Keratinocyte (primary cell): ENCODE measurements at regions not wholly inside any gene's neighbourhood (a gene's known extent, or its start where the extent isn't known, plus 50 kb on each side); places are given as distances from the start of the nearest gene placed in this dataset.

Source experiments
- DNase-seq: peaks from one replicate; pipeline ENCODE4 v3.0.0-alpha.2; 2011; ENCODE audit warnings: low read depth, missing footprints, low spot score
- FAIRE-seq: peaks from 2 replicates; lab custom pipeline; 2011; peaks lifted over from hg19 to GRCh38; lab: Jason Lieb, UNC
- H2AFZ ChIP-seq: 2 replicates; pipeline ENCODE4 v1.6.0; 2012; ENCODE audit warnings: low read length, control low read depth, inconsistent platforms; ENCODE audit not compliant: control insufficient read depth
- H3K27ac ChIP-seq: 2 replicates; pipeline ENCODE4 v1.5.1; 2011; ENCODE audit warnings: low read length; ENCODE audit not compliant: control insufficient read depth, insufficient read depth
- H3K27me3 ChIP-seq: 3 replicates; pipeline ENCODE4 v1.6.0; 2011; ENCODE audit warnings: low read length; ENCODE audit not compliant: control insufficient read depth, insufficient read depth; ENCODE audit errors: extremely low read depth
- H3K36me3 ChIP-seq, 2 experiments: 2 replicates in 1 of 2; 3 replicates in 1 of 2; pipeline ENCODE4 v1.5.1; 2011; ENCODE audit warnings: low read length in 2 of 2, mild to moderate bottlenecking in 1 of 2; ENCODE audit not compliant: control insufficient read depth in 2 of 2, insufficient read depth in 2 of 2; ENCODE audit errors: extremely low read depth in 1 of 2
- H3K4me1 ChIP-seq: 3 replicates; pipeline ENCODE4 v1.5.1; 2011; ENCODE audit warnings: low read length; ENCODE audit not compliant: control insufficient read depth, insufficient read depth; ENCODE audit errors: extremely low read depth
- H3K4me2 ChIP-seq: 3 replicates; pipeline ENCODE4 v1.6.0; 2011; ENCODE audit warnings: low read depth, low read length; ENCODE audit not compliant: control insufficient read depth, insufficient read depth; ENCODE audit errors: extremely low read depth
- H3K4me3 ChIP-seq, 3 experiments: fragments of 200-600 bp in 1 of 3; sonication (generic) in 1 of 3; 2 replicates in 2 of 3; 3 replicates in 1 of 3; pipeline ENCODE4 v1.5.1; 2011 to 2016; ENCODE audit warnings: low read length in 3 of 3, mild to moderate bottlenecking in 3 of 3, control low read depth in 2 of 3, inconsistent platforms in 1 of 3, low read depth in 1 of 3, mixed read lengths in 1 of 3, mixed run types in 1 of 3, moderate library complexity in 1 of 3; ENCODE audit not compliant: control insufficient read depth in 2 of 3, insufficient read depth in 2 of 3; ENCODE audit errors: extremely low read depth in 1 of 3
- H3K79me2 ChIP-seq: 2 replicates; pipeline ENCODE4 v1.6.0; 2012; ENCODE audit warnings: low read length; ENCODE audit not compliant: control insufficient read depth, insufficient read depth
- H3K9ac ChIP-seq: 3 replicates; pipeline ENCODE4 v1.6.0; 2011; ENCODE audit warnings: low read length; ENCODE audit not compliant: control insufficient read depth, insufficient read depth; ENCODE audit errors: extremely low read depth
- H3K9me1 ChIP-seq: 3 replicates; pipeline ENCODE4 v1.6.0; 2011; ENCODE audit warnings: low read length; ENCODE audit not compliant: control insufficient read depth, insufficient read depth; ENCODE audit errors: extremely low read depth
- H3K9me3 ChIP-seq: 2 replicates; pipeline ENCODE4 v1.5.1; 2012; ENCODE audit warnings: low read depth, low read length; ENCODE audit not compliant: control insufficient read depth
- H4K20me1 ChIP-seq: 3 replicates; pipeline ENCODE4 v1.6.0; 2011; ENCODE audit warnings: low read length; ENCODE audit not compliant: control insufficient read depth, insufficient read depth; ENCODE audit errors: extremely low read depth
- CTCF ChIP-seq, 3 experiments: IDR thresholded peaks in 1 of 3; conservative IDR thresholded peaks in 1 of 3; optimal IDR thresholded peaks in 1 of 3; 2 replicates in 2 of 3; 3 replicates in 1 of 3; pipeline versions ENCODE3 to v1.5.1; 2011; ENCODE audit warnings: low read length in 3 of 3, mild to moderate bottlenecking in 3 of 3, moderate library complexity in 2 of 3, control low read depth in 1 of 3, inconsistent platforms in 1 of 3; ENCODE audit not compliant: insufficient read depth in 2 of 3; ENCODE audit errors: extremely low read depth in 1 of 3
- EZH2 ChIP-seq: IDR thresholded peaks from one replicate; pipeline ENCODE4 v1.6.1; 2012; ENCODE audit warnings: inconsistent platforms, mild to moderate bottlenecking, low read length, moderate library complexity
- dilution Hi-C: fragments of 300-500 bp; cut with MboI; formaldehyde crosslinking; loops from one replicate; pipeline ENCODE4 v1.7.0; 2020; ENCODE audit warnings: low sequenced_read_pairs; ENCODE audit not compliant: extremely low pct_ligation_motif_present

- Histone ChIP-seq H3K36me3 (no peaks in the 10 kb centered on the region), H3K9me3 (no peaks in the 10 kb centered on the region), H3K79me2 (no peaks in the 10 kb centered on the region), H3K27ac (no peak overlapping the region), H3K9me1 (no peaks in the 10 kb centered on the region), H3K27me3 (no peaks in the 10 kb centered on the region), H4K20me1 (no peaks in the 10 kb centered on the region), H3K4me3 (no peak overlapping the region), H3K4me2 (no peak overlapping the region), H3K9ac (no peak overlapping the region), H2AFZ (no peak overlapping the region), H3K4me1 (no peaks in the 10 kb centered on the region)
- dilution Hi-C loops = no loop called here
- FAIRE-seq = no peak
- TF ChIP-seq EZH2 = no peak
- TF ChIP-seq CTCF (optimal IDR thresholded peaks at IDR 0.05 in 1 of 3, IDR thresholded peaks at IDR 0.05 in 1 of 3, conservative IDR thresholded peaks at IDR 0.05 in 1 of 3; ENCODE audit: extremely low read depth in 1 of 3, insufficient read depth in 2 of 3, low read length in 3 of 3) = no peak
- no peak for DNase-seq
Measured at GRCh38 chr10:80760914-80761371, 223.2 kb downstream of the SH2D4B start.

GRCh38 chr10:80767963-80768362 is 230.3 kb downstream of the SH2D4B start:
- TF ChIP-seq EZH2 (no peak), CTCF (optimal IDR thresholded peaks at IDR 0.05 in 1 of 3, IDR thresholded peaks at IDR 0.05 in 1 of 3, conservative IDR thresholded peaks at IDR 0.05 in 1 of 3; ENCODE audit: extremely low read depth in 1 of 3, insufficient read depth in 2 of 3, low read length in 3 of 3) (no peak)
- dilution Hi-C loops = no loop called here

More at GRCh38 chr10:80767963-80768362, 230.3 kb downstream of the SH2D4B start:
- no peaks in the 10 kb centered on the region for H3K9me1 ChIP-seq
- no peak overlapping the region for H3K4me2 ChIP-seq
- H3K27me3 ChIP-seq = no peaks in the 10 kb centered on the region
- no peaks in the 10 kb centered on the region for H4K20me1 ChIP-seq
- no peak overlapping the region for H2AFZ ChIP-seq
- H3K9ac ChIP-seq = no peak overlapping the region
- H3K9me3 ChIP-seq = no peaks in the 10 kb centered on the region
- H3K79me2 ChIP-seq = no peaks in the 10 kb centered on the region
- H3K4me1 ChIP-seq = no peaks in the 10 kb centered on the region
- FAIRE-seq (no peak), DNase-seq (no peak)
- H3K27ac ChIP-seq = no peak overlapping the region
- no peak overlapping the region for H3K4me3 ChIP-seq
- H3K36me3 ChIP-seq = no peaks in the 10 kb centered on the region
